ENCODE measurements at regions not wholly inside any gene's neighbourhood (a gene's known extent, or its start where the extent isn't known, plus 50 kb on each side); places are given as distances from the start of the nearest gene placed in this dataset.

DNA sequence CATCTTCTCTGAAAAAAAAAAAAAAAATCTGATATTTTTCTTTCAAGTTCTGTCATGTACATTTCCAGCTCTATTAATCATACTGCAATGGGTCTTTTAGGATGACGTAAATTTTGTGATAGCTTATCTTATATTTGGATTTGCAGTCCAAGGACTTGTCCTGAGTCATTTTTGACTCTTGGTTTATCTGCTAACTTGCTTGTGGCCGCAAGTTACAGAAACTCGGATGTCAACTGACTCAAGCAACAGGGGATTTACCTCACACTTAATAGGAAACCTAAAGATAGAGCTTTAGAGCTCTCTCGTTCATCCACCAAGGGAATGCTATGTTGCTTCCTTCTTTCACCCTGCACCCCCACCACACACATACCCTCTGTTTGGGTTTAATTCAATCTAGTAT is 1433.8 kb upstream of the TENM3 start:
- TF ChIP-seq GATA1 (IDR thresholded peaks at IDR 0.05; ENCODE audit: low read depth, low read length) (no peak), POLR2A (IDR thresholded peaks at IDR 0.05; ENCODE audit: low read length) (no peak)
- DNase-seq, result no peak

DNA sequence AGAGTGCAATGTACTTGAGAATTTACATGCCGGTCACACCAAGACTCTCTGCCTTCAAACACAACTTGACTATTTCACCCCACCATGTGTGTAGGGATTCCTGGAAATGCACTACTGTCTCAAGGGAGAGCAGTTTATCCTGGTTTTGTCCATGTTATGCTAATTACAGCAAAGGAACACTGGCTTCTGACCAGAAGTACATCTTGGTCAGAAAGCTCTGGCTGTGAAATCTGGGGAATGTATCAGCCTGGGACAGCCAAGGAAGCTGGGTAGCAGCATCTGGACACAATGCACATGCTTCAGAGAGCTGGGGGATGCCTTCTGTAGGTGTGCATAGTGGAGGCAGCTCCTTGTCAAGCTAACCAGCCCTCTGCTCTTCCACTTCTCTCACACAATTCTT is 1432.6 kb upstream of the TENM3 start:
- TF ChIP-seq GATA1 (IDR thresholded peaks at IDR 0.05; ENCODE audit: low read depth, low read length) (no peak), POLR2A (IDR thresholded peaks at IDR 0.05; ENCODE audit: low read length) (no peak)
- no peak for DNase-seq

DNA sequence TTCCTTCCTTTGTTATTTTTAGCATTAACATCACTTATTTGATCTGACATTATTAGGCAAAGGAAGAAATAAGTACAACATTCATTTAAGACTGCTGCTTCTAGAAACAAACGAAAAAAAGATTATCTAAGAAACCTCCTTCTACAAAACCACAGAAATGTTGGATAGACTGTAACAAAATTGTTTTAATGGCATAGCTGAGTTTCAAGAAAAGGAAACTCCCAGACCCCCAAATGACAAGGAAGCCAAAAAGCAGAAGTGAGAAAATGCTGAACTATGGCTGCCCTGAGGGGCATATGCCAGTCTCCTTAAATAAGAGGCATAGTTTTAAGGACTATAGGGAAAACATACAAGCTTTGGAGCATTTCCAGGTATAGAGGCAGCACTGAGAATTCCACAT is 1431.6 kb upstream of the TENM3 start:
- no peak for TF ChIP-seq GATA1 (IDR thresholded peaks at IDR 0.05; ENCODE audit: low read depth, low read length)
- no peak for TF ChIP-seq POLR2A (IDR thresholded peaks at IDR 0.05; ENCODE audit: low read length)
- no peak for DNase-seq

DNA sequence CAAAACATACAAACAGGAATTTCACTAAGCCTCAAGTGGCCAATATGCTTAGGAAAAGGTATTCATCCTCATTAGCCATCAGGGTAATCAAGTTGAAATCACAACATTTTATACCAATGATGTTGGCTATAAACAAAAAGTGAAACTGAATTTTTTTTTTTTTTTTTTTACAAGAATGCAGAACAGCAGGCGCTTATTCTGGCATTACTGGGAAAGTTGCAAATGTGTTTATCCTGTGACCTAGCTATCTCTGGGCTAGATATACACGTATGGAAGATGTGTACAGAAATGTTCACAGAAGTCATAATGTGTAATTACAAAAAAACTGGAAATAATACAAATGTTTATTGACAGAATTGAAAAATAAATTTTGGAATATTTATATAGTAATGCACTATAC is 1430.4 kb upstream of the TENM3 start:
- no peak for TF ChIP-seq POLR2A (IDR thresholded peaks at IDR 0.05; ENCODE audit: low read length)
- no peak for TF ChIP-seq GATA1 (IDR thresholded peaks at IDR 0.05; ENCODE audit: low read depth, low read length)

DNA sequence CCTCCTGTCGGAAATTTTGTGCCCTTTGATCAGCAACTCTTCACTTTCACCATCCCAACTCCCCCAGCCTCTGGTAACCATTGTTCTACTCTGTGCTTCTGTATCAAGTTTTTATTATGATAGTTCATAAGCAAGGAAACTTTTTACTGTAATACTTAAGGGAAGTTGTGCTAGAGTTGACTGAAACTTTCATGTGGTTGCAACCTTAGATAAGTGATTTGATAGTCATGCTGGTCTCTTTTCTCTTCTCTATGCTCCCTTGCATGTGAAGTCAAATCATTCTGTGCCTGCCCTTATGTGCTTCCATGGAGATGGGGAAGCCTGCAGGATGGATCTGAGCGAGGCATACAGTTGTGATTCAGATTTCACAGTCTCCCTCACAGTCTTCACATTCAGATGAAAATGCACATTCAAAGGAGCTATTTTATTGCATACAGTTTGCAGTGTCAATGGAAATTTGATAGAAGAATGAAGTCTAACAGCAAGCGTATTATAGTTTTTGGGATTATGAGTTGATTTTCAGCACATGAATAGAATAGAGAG is 1428.3 kb upstream of the TENM3 start:
- no peak for DNase-seq
- TF ChIP-seq POLR2A (IDR thresholded peaks at IDR 0.05; ENCODE audit: low read length), result no peak
- TF ChIP-seq GATA1 (IDR thresholded peaks at IDR 0.05; ENCODE audit: low read depth, low read length), result no peak

More for the DNA sequence above, 1430.4 kb upstream of the TENM3 start:
- no peak for DNase-seq

DNA sequence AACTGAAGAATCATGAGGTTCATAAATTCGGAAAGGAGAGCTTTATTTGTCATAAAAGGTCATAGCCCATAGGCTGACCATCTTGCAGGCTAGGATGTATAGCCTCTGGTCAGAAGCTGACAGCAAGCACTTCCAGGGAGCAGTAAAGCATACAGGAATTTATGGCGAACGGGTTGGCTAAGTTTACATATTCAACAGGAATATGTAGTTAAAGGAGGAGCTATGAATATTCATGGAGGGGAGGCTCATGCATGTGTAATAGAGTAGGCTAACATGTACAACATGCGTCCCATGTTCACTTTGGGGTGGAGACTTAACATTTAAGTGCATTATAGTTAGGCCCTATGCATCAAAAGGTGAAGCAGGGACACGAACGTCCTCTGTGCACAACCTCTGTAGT is 1425.7 kb upstream of the TENM3 start:
- TF ChIP-seq GATA1 (IDR thresholded peaks at IDR 0.05; ENCODE audit: low read depth, low read length) (no peak), POLR2A (IDR thresholded peaks at IDR 0.05; ENCODE audit: low read length) (no peak)
- DNase-seq, result no peak

DNA sequence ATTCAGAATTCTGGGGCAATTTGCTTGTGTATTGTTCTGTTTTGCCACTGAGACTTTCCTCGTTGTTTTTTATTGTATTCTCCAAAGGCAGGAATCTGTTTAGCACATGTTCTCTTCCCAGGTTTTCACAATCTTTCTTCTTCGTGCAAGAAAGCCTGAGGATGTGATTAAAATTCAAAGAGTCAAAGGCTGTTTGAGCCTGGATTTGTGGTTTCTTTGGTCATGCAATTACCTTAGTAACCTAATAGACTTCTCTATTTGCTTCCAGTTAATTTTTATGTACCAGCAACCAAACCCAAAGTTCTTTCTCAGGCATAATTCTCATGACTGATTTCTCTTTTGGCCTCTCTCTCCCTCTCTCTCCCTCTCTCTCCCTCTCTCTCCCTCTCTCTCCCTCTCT is 1420.1 kb upstream of the TENM3 start:
- TF ChIP-seq POLR2A (IDR thresholded peaks at IDR 0.05; ENCODE audit: low read length) (no peak), GATA1 (IDR thresholded peaks at IDR 0.05; ENCODE audit: low read depth, low read length) (no peak)
- DNase-seq, result no peak

DNA sequence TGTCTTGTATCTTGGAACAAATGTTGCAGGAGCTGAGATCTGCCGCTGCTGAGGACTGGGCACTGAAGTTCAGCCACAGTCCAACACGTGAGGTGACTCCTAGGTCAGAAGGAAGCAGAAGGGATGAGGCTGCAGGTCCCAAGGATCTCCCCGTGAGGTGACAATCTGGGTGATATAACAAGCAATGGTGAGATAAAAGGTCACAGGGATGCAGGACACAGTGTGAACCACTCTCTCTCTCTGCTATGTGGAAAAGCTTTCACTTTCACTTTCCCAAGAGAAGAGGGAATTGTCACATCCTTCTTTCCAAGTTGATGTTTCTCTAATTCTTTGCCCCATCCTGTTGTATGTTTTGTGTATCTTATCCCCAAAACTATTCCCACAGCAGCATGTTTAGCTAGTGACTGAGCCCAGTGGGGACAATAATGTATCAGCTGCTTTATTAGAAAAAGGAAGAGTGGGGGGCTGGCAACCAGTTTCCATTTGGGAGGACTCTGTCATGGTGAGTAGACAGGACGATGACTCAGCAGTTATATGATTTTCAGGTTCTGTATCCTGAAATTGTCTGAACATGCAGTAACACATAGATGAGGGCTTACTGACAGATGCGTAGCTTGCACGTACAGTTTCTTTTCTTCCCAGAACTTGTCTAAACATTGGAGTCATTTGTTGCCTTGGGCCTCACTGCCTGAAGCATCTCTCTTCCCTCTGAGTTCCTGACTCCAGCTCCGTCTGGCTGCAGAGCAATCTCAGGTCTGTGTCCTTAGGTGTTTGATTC is 1415.8 kb upstream of the TENM3 start:
- no peak for DNase-seq
- TF ChIP-seq POLR2A (IDR thresholded peaks at IDR 0.05; ENCODE audit: low read length) (no peak), GATA1 (IDR thresholded peaks at IDR 0.05; ENCODE audit: low read depth, low read length) (no peak)

DNA sequence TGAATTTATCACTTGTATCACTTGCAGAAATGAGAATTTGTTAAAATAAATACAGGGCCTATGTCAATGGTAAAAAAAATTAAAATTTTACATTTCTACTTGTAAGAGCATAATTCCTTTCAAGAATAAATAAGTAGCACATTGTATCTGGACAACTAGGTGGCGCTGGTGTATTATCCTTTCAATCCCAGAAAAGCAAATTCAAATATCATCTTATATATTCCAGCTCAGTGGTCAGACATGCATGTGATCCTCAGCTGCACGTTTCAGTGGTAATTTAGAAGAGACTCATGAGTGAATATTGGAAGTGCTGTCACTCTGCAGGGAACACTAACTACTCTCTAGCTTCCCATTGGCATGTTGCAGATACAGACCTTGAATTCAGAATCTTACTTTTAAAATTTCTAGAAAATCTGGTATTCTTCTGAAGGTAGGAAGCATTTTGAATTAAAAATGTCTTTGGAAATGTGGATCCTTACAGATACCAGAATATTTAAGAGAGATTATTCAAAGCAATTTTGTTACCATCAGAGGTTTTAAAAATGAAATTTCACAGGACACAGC is 1414.7 kb upstream of the TENM3 start:
- TF ChIP-seq GATA1 (IDR thresholded peaks at IDR 0.05; ENCODE audit: low read depth, low read length) (no peak), POLR2A (IDR thresholded peaks at IDR 0.05; ENCODE audit: low read length) (no peak)
- peak; percentile 10 to 42 for DNase-seq

DNA sequence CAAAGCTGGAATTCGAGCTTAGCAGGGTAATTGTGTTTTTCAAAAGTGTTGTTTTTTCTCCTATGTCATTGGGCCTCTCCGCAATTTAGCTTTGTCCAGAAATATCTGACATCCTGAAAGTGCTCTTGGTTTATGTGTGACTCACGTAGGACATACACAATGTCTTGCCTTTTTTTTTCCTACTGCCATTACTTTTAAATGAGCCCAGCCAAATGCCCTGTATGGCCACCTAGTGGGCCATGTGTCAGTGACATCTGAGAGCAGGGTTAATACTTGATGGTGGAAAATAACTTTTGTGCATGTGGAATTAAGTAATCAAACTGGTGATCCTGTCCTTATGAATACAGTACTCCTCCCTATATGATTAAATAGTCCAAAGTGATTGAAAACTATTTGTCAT is 1411.1 kb upstream of the TENM3 start:
- no peak for DNase-seq

DNA sequence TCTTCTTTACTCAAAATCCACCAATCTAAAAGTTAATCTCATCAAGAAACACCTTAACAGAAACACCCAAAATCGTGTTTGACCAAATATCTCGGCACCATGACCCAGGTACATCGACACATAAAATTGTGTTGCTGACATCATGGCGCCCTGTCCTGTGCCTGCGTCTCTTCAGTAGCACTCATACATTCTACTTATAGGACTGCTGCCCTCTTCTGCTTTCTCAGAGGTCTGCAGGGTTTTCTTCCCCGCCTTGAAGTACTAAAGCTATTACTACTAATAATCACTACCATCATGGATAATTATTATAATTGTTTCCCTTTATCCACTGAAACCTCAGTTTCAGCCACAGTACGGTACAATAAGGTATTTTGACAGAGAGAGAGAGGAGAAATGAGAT is 1403.1 kb upstream of the TENM3 start:
- TF ChIP-seq POLR2A (IDR thresholded peaks at IDR 0.05; ENCODE audit: low read length) (no peak), GATA1 (IDR thresholded peaks at IDR 0.05; ENCODE audit: low read depth, low read length) (no peak)
- DNase-seq, result no peak

More for the DNA sequence above, 1411.1 kb upstream of the TENM3 start:
- no peak for TF ChIP-seq POLR2A (IDR thresholded peaks at IDR 0.05; ENCODE audit: low read length)
- no peak for TF ChIP-seq GATA1 (IDR thresholded peaks at IDR 0.05; ENCODE audit: low read depth, low read length)

DNA sequence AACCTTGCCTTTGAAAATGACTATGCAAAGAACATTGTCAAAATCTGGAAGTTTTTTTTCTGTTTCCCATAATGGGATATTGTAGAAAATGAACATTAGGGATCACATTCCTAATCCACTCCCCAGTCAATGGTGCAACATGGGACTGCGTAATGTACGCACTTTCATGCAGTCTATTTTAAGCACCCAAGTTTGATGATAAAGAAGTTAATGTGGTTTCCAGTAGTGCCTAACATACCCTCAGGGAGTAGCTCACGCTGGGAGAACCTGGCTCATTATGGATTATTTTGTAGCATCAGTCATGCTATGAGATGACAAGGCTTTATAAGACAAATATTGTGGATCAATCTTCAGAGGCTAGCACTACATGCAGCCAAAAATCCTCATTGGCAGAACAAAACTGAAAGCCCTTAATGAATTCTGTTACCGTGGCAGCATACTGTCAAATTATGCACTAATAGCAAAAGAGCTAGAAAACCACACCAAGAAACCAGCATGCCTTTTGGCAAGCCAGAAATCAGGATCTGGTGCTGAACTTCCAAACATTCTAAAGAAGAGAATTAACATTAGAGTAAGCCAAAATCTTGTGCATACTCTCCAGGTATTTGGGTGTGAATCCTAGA is 1392.8 kb upstream of the TENM3 start:
- DNase-seq, result no peak
- TF ChIP-seq POLR2A (IDR thresholded peaks at IDR 0.05; ENCODE audit: low read length) (no peak), GATA1 (IDR thresholded peaks at IDR 0.05; ENCODE audit: low read depth, low read length) (no peak)

DNA sequence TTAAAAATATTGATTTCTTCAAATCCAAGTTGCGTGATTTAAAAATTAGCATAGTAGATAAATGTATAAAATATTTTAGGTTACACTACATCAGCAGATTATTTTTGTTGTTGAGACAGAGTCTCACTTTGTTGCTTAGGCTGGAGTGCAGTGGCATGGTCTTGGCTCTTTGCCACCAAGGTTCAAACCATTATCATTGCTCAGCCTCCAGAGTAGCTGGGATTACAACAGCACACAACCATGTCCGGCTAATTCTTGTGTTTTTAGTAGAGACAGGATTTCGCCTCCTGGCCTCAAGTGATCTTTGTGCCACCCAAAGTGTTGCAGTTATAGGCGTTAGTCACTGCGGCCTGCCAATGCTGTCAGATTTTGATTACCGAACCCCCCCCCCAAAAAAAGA is 1390.5 kb upstream of the TENM3 start:
- DNase-seq, result no peak
- TF ChIP-seq POLR2A (IDR thresholded peaks at IDR 0.05; ENCODE audit: low read length) (no peak), GATA1 (IDR thresholded peaks at IDR 0.05; ENCODE audit: low read depth, low read length) (no peak)

DNA sequence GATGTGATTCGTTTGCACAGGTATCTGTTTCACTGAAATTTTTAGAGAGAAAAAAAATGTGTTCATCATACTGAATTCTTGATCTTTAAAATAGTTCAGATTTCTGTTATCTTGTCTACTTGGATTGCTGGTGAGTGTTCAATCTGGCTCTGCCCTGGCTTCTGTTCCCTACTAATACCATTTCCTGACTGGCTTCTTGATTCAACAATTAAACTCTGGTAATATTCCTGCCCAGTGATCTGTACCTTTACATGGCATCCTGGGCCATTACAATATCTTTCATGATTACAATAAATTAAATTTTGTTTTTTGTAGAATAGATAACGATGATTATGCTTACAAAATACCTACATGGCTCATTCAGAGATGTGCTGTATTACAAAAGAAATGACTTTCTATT is 1388.0 kb upstream of the TENM3 start:
- no peak for DNase-seq
- TF ChIP-seq POLR2A (IDR thresholded peaks at IDR 0.05; ENCODE audit: low read length), result no peak
- no peak for TF ChIP-seq GATA1 (IDR thresholded peaks at IDR 0.05; ENCODE audit: low read depth, low read length)

All from erythroblast (primary cell).